A549 (cell line): ENCODE measurements at regions not wholly inside any gene's neighbourhood (a gene's known extent, or its start where the extent isn't known, plus 50 kb on each side); places are given as distances from the start of the nearest gene placed in this dataset.

Source experiments
- ATAC-seq, 2 experiments: fragments of 200-7000 bp in 1 of 2; fragments of >200 bp in 1 of 2; cut with Nextera tagmentation in 1 of 2; cut with Tn5 transposase in 1 of 2; 3 replicates each; pipeline versions ENCODE4 v1.8.0 to v1.9.1; 2018 to 2020; ENCODE audit warnings: mild to moderate bottlenecking in 1 of 2, moderate library complexity in 1 of 2
- CTCF ChIA-PET: fragments of 300-600 bp; sonication (Branson Sonifier 250); formaldehyde crosslinking; extraction: SDS; loops from one replicate; lab custom pipeline; 2021; ENCODE audit warnings: antibody characterized with exemption, inconsistent platforms; lab: Yijun Ruan, JAX
- POLR2A ChIA-PET: fragments of 350-600 bp; formaldehyde crosslinking; extraction: SDS; loops from one replicate; lab custom pipeline; 2021; ENCODE audit warnings: antibody characterized with exemption, inconsistent platforms; lab: Yijun Ruan, JAX
- DNase-seq, 2 experiments: peaks; one replicate each; pipeline versions ENCODE4 v3.0.0 to v3.0.0-alpha.2; 2011 to 2016; ENCODE audit warnings: low read depth in 1 of 2, low spot score in 1 of 2
- FAIRE-seq: peaks from 2 replicates; lab custom pipeline; 2011; peaks lifted over from hg19 to GRCh38; lab: Jason Lieb, UNC
- H3K27ac ChIP-seq, 2 experiments: fragments of >200 bp; sonication (Bioruptor Twin); formaldehyde crosslinking; 3 replicates each; pipeline ENCODE4 v1.5.1; 2016 to 2017
- H3K4me1 ChIP-seq: fragments of >200 bp; sonication (Bioruptor Twin); formaldehyde crosslinking; 3 replicates; pipeline ENCODE4 v1.6.1; 2016
- H3K4me2 ChIP-seq: fragments of >200 bp; sonication (Bioruptor Twin); formaldehyde crosslinking; 3 replicates; pipeline ENCODE4 v1.6.1; 2016
- H3K4me3 ChIP-seq: fragments of >200 bp; sonication (Bioruptor Twin); formaldehyde crosslinking; 3 replicates; pipeline ENCODE4 v1.5.1; 2016
- H3K9me3 ChIP-seq: fragments of >200 bp; sonication (Bioruptor Twin); formaldehyde crosslinking; 3 replicates; pipeline ENCODE4 v1.6.1; 2016
- CBX2 ChIP-seq: fragments of 200-600 bp; sonication (generic); IDR thresholded peaks from 2 replicates; pipeline ENCODE4 v1.6.1; 2016; ENCODE audit warnings: low read depth, mild to moderate bottlenecking, borderline replicate concordance
- CBX8 ChIP-seq: fragments of 200-600 bp; sonication (generic); IDR thresholded peaks from 2 replicates; pipeline ENCODE4 v1.6.1; 2016
- CHD2 ChIP-seq: fragments of 150-350 bp; IDR thresholded peaks from 2 replicates; pipeline ENCODE4 v1.6.1; 2014; ENCODE audit warnings: low read length; ENCODE audit not compliant: partially characterized antibody
- CHD4 ChIP-seq: fragments of 200-600 bp; sonication (generic); IDR thresholded peaks from 2 replicates; pipeline ENCODE4 v1.6.1; 2016; ENCODE audit warnings: antibody characterized with exemption, mild to moderate bottlenecking, borderline replicate concordance
- EHF ChIP-seq: fragments of 250-450 bp; sonication (Bioruptor Pico); IDR thresholded peaks from 2 replicates; pipeline ENCODE4 v1.5.0; 2020; ENCODE audit warnings: mild to moderate bottlenecking
- FOSB ChIP-seq: fragments of 250-450 bp; sonication (Bioruptor Pico); IDR thresholded peaks from 2 replicates; pipeline ENCODE4 v1.5.0; 2020; ENCODE audit warnings: mild to moderate bottlenecking, moderate library complexity
- GATA3 ChIP-seq: IDR thresholded peaks from 2 replicates; pipeline ENCODE4 v1.6.1; 2012; ENCODE audit warnings: borderline replicate concordance
- JUN ChIP-seq, 2 experiments: fragments of >200 bp; sonication (Bioruptor Twin); formaldehyde crosslinking; IDR thresholded peaks; 2 replicates in 1 of 2; 3 replicates in 1 of 2; pipeline ENCODE4 v1.6.1; 2016 to 2017
- JUNB ChIP-seq: fragments of >200 bp; sonication (Bioruptor Twin); formaldehyde crosslinking; IDR thresholded peaks from 2 replicates; pipeline ENCODE4 v1.6.1; 2016
- KDM1A ChIP-seq: fragments of 200-600 bp; sonication (generic); IDR thresholded peaks from 2 replicates; pipeline ENCODE4 v1.6.1; 2016; ENCODE audit warnings: low read depth, mild to moderate bottlenecking
- KDM5A ChIP-seq: fragments of 200-600 bp; sonication (generic); IDR thresholded peaks from 2 replicates; pipeline ENCODE4 v1.6.1; 2016; ENCODE audit warnings: antibody characterized with exemption, mild to moderate bottlenecking
- MYC ChIP-seq: IDR thresholded peaks from 2 replicates; pipeline ENCODE4 v1.6.1; 2012; ENCODE audit warnings: mild to moderate bottlenecking, inconsistent platforms, low read length, improper control_type of control experiment, borderline replicate concordance
- NPAS2 ChIP-seq: fragments of 250-450 bp; sonication (Bioruptor Pico); IDR thresholded peaks from 2 replicates; pipeline ENCODE4 v1.8.0; 2022; ENCODE audit warnings: mild to moderate bottlenecking, moderate library complexity, borderline replicate concordance
- POLR2AphosphoS2 ChIP-seq: conservative IDR thresholded peaks from 2 replicates; pipeline ENCODE4 v1.6.1; 2012; ENCODE audit warnings: low read length, improper control_type of control experiment, inconsistent platforms
- RAD21 ChIP-seq, 2 experiments: fragments of >200 bp in 1 of 2; sonication (Bioruptor Twin) in 1 of 2; formaldehyde crosslinking in 1 of 2; IDR thresholded peaks in 1 of 2; conservative IDR thresholded peaks in 1 of 2; 2 replicates in 1 of 2; 3 replicates in 1 of 2; pipeline ENCODE4 v1.6.1; 2012 to 2018; ENCODE audit warnings: inconsistent platforms in 1 of 2
- RCOR1 ChIP-seq: fragments of 150-350 bp; IDR thresholded peaks from 2 replicates; pipeline ENCODE4 v1.6.1; 2014; ENCODE audit warnings: antibody characterized with exemption, low read length, low read depth
- ZFP36 ChIP-seq: fragments of 450-650 bp; IDR thresholded peaks from 2 replicates; pipeline ENCODE4 v1.6.1; 2014; ENCODE audit warnings: borderline replicate concordance; ENCODE audit not compliant: partially characterized antibody
- WGBS: methylation state at CpG from one replicate; pipeline ENCODE4 v1.1.6; 2017; ENCODE audit errors: missing lambda C conversion rate; 5-methylcytosine and 5-hydroxymethylcytosine counted together
- TF ChIP-seq, protein P1 (sequence below): fragments of 250-450 bp; sonication (Bioruptor Pico); IDR thresholded peaks from 2 replicates; pipeline ENCODE4 v1.5.0; 2020; ENCODE audit warnings: low read depth, mild to moderate bottlenecking, moderate library complexity
- TF ChIP-seq, protein P2 (sequence below): fragments of 200-600 bp; sonication (generic); IDR thresholded peaks from 2 replicates; pipeline ENCODE4 v1.6.1; 2016; ENCODE audit warnings: antibody characterized with exemption, mild to moderate bottlenecking, moderate library complexity

DNA sequence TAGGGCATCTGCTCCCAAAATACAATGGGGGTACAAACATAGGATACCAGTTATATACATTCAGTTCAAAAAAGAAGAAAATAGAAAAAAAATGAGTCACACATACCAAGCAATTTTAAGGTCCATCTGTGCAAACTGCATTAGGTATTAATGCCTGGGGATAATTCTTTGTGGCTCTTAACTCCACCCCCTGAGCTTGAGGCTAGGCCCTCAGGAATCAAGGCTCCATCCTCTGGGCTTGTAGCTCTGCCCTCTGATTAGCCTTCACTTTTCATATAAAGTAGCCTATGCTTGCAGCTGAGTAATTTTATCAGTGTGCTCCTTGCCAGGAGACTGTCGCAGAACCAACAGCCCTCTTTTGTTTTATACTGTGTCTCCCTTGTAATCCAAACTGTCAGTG lies 69.9 kb upstream of the BACE2 start:
- no peak overlapping the region for H3K27ac ChIP-seq
- no peak overlapping the region for H3K4me2 ChIP-seq
- CTCF ChIA-PET, result interaction anchor here (0.8 to 1.1 kb wide), 2 partner anchors 13 to 23 kb away, joined by 3 read pairs; no protein-coding TSS in a partner anchor
- TF ChIP-seq RCOR1 (no peak), GATA3 (no peak), KDM1A (no peak), MYC (no peak), JUN (IDR thresholded peaks at IDR 0.05) (no peak), CHD4 (no peak)
- TF ChIP-seq, protein P1, sequence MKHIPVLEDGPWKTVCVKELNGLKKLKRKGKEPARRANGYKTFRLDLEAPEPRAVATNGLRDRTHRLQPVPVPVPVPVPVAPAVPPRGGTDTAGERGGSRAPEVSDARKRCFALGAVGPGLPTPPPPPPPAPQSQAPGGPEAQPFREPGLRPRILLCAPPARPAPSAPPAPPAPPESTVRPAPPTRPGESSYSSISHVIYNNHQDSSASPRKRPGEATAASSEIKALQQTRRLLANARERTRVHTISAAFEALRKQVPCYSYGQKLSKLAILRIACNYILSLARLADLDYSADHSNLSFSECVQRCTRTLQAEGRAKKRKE, result no peak
- TF ChIP-seq, all 56 proteins: peak for 0
- no peak for ATAC-seq
- Histone ChIP-seq H3K4me1 (no peaks in the 10 kb centered on the region), H3K4me3 (no peak overlapping the region), H3K9me3 (no peaks in the 10 kb centered on the region)
- no peak for FAIRE-seq
- POLR2A ChIA-PET, result no interaction called here
- no peak for DNase-seq
- 0% methylated on average over 1 of the region's 1 CpG for WGBS

DNA sequence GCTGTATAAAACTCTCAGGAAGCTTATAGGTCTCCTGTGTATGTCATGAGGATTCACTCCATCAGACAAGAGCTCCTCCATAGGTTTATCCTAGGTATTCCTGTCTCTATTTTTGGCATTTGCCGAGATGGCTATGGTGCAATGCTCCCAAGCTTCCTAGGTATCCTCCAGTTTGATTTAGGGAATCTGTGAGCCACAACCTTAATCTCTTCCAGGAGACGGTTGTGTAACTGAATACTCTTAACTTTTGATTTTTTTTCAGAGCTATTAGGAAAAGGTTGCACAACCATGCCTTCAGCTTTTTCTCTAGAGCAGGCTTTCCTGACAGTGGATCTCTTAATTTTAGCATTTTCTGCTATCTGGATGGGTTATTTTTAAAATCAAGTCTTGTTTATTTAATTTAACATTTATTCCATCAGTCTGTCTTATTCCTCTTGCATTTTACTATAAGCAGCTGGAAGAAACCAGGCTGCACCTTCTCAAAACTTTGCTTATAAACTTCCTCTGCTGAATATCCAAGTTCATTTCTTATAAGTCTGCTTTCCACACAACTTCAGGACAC lies 69.4 kb upstream of the BACE2 start:
- CTCF ChIA-PET, result interaction anchor here (0.8 to 1.1 kb wide), 2 partner anchors 13 to 23 kb away, joined by 3 read pairs; no protein-coding TSS in a partner anchor
- no peak for FAIRE-seq
- Histone ChIP-seq H3K27ac (no peak overlapping the region), H3K4me3 (no peak overlapping the region), H3K9me3 (no peaks in the 10 kb centered on the region), H3K4me1 (no peaks in the 10 kb centered on the region), H3K4me2 (no peak overlapping the region)
- no peak for DNase-seq
- 9% methylated on average over 2 of the region's 2 CpGs for WGBS
- ATAC-seq, result no peak
- POLR2A ChIA-PET, result no interaction called here
- TF ChIP-seq ZFP36 (no peak), FOSB (CRISPR knock-in tag) (no peak), MYC (no peak), CHD4 (no peak), CBX8 (no peak), EHF (CRISPR knock-in tag) (no peak), KDM5A (no peak), POLR2AphosphoS2 (no peak), JUNB (no peak), CHD2 (no peak), CBX2 (no peak), RAD21 (conservative IDR thresholded peaks at IDR 0.05 in 1 of 2, IDR thresholded peaks at IDR 0.05 in 1 of 2) (no peak), NPAS2 (no peak)
- TF ChIP-seq, protein P1, result no peak
- TF ChIP-seq, protein P2, sequence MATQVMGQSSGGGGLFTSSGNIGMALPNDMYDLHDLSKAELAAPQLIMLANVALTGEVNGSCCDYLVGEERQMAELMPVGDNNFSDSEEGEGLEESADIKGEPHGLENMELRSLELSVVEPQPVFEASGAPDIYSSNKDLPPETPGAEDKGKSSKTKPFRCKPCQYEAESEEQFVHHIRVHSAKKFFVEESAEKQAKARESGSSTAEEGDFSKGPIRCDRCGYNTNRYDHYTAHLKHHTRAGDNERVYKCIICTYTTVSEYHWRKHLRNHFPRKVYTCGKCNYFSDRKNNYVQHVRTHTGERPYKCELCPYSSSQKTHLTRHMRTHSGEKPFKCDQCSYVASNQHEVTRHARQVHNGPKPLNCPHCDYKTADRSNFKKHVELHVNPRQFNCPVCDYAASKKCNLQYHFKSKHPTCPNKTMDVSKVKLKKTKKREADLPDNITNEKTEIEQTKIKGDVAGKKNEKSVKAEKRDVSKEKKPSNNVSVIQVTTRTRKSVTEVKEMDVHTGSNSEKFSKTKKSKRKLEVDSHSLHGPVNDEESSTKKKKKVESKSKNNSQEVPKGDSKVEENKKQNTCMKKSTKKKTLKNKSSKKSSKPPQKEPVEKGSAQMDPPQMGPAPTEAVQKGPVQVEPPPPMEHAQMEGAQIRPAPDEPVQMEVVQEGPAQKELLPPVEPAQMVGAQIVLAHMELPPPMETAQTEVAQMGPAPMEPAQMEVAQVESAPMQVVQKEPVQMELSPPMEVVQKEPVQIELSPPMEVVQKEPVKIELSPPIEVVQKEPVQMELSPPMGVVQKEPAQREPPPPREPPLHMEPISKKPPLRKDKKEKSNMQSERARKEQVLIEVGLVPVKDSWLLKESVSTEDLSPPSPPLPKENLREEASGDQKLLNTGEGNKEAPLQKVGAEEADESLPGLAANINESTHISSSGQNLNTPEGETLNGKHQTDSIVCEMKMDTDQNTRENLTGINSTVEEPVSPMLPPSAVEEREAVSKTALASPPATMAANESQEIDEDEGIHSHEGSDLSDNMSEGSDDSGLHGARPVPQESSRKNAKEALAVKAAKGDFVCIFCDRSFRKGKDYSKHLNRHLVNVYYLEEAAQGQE, result no peak
